HepG2 (cell line): ENCODE measurements at regions not wholly inside any gene's neighbourhood (a gene's known extent, or its start where the extent isn't known, plus 50 kb on each side); places are given as distances from the start of the nearest gene placed in this dataset.

ENCODE experiments used
- ATAC-seq: fragments of 200-7000 bp; cut with Tn5 transposase; 3 replicates; pipeline ENCODE4 v1.9.1; 2020; ENCODE audit warnings: mild to moderate bottlenecking, moderate library complexity
- BruUV-seq: library from RNA; stranded (reverse); fragments of 400-500 nt; replicated peaks from 2 replicates; lab custom pipeline; 2021; lab: Mats Ljungman, UMichigan
- CTCF ChIA-PET: fragments of 300-600 bp; formaldehyde crosslinking; extraction: SDS; loops from one replicate; lab custom pipeline; 2021; ENCODE audit warnings: low total read pairs, inconsistent platforms, low intra/inter-chr PET ratio; lab: Yijun Ruan, JAX
- POLR2A ChIA-PET: fragments of 350-600 bp; sonication (Branson Sonifier 250); formaldehyde crosslinking; loops from one replicate; lab custom pipeline; 2020; ENCODE audit warnings: antibody characterized with exemption, inconsistent platforms; lab: Yijun Ruan, JAX
- DNase-seq: peaks from one replicate; pipeline ENCODE4 v3.0.0-alpha.2; 2015; ENCODE audit warnings: low spot score
- FAIRE-seq: peaks from 3 replicates; lab custom pipeline; 2011; peaks lifted over from hg19 to GRCh38; lab: Jason Lieb, UNC
- H2AFZ ChIP-seq: one replicate; pipeline ENCODE4 v1.6.1; 2011; ENCODE audit warnings: low read length, inconsistent platforms
- H3K27ac ChIP-seq: fragments of 300-600 bp; 3 replicates; pipeline ENCODE4 v1.8.0; 2011; ENCODE audit warnings: mixed run types, mild to moderate bottlenecking, mixed read lengths, low read length, inconsistent platforms; ENCODE audit not compliant: insufficient read depth; ENCODE audit errors: extremely low read length
- H3K27me3 ChIP-seq, 2 experiments: fragments of 200-600 bp in 1 of 2; 2 replicates in 1 of 2; 3 replicates in 1 of 2; pipeline versions ENCODE4 v1.6.0 to v1.8.0; 2011; ENCODE audit warnings: low read length in 2 of 2, mild to moderate bottlenecking in 2 of 2, moderate library complexity in 2 of 2, inconsistent platforms in 1 of 2; ENCODE audit not compliant: insufficient read depth in 2 of 2, control insufficient read depth in 1 of 2
- H3K36me3 ChIP-seq, 2 experiments: fragments of 200-600 bp in 1 of 2; replicated peaks in 1 of 2; 2 replicates in 1 of 2; 3 replicates in 1 of 2; pipeline versions ENCODE4 v1.5.1 to v1.8.0; 2011; ENCODE audit warnings: low read length in 2 of 2, inconsistent platforms in 1 of 2; ENCODE audit not compliant: insufficient read depth in 2 of 2, control insufficient read depth in 1 of 2
- H3K4me1 ChIP-seq: 2 replicates; pipeline ENCODE4 v1.5.1; 2012; ENCODE audit warnings: low read length, inconsistent platforms; ENCODE audit not compliant: insufficient read depth
- H3K4me2 ChIP-seq: 2 replicates; pipeline ENCODE4 v1.6.0; 2011; ENCODE audit warnings: low read depth, low read length, inconsistent platforms
- H3K4me3 ChIP-seq, 3 experiments: fragments of 200-600 bp in 1 of 3; sonication (generic), shearing (Covaris generic) in 1 of 3; replicated peaks in 1 of 3; 2 replicates each; pipeline ENCODE4 v1.5.1; 2011 to 2016; ENCODE audit warnings: low read length in 3 of 3, inconsistent platforms in 2 of 3, low read depth in 2 of 3, mild to moderate bottlenecking in 2 of 3, control low read depth in 1 of 3, mixed read lengths in 1 of 3; ENCODE audit not compliant: insufficient read depth in 1 of 3
- H3K79me2 ChIP-seq: one replicate; pipeline ENCODE4 v1.6.1; 2011; ENCODE audit warnings: low read length, inconsistent platforms; ENCODE audit not compliant: insufficient read depth
- H3K9ac ChIP-seq: 2 replicates; pipeline ENCODE4 v1.6.0; 2011; ENCODE audit warnings: mild to moderate bottlenecking, low read depth, low read length, inconsistent platforms; ENCODE audit not compliant: insufficient read depth
- H3K9me3 ChIP-seq: 2 replicates; pipeline ENCODE4 v1.5.1; 2012; ENCODE audit warnings: mild to moderate bottlenecking, low read length
- H4K20me1 ChIP-seq: 2 replicates; pipeline ENCODE4 v1.6.0; 2011; ENCODE audit warnings: inconsistent platforms, mild to moderate bottlenecking, low read length, moderate library complexity; ENCODE audit not compliant: insufficient read depth
- BRCA1 ChIP-seq: sonication (generic); formaldehyde crosslinking; IDR thresholded peaks from 2 replicates; pipeline ENCODE4 v1.4.0; 2020; ENCODE audit warnings: missing genetic modification reagents
- CHD4 ChIP-seq: fragments of 200-600 bp; sonication (generic); IDR thresholded peaks from 2 replicates; pipeline ENCODE4 v1.7.0; 2017; ENCODE audit warnings: mild to moderate bottlenecking, low read length, borderline replicate concordance
- ELF4 ChIP-seq: sonication (generic); formaldehyde crosslinking; IDR thresholded peaks from 2 replicates; pipeline ENCODE4 v1.5.0; 2020; ENCODE audit warnings: missing genetic modification reagents, mild to moderate bottlenecking, moderate library complexity, borderline replicate concordance
- NR3C1 ChIP-seq: sonication (generic); formaldehyde crosslinking; IDR thresholded peaks from 2 replicates; pipeline ENCODE4 v1.4.0; 2020; ENCODE audit warnings: missing genetic modification reagents
- RNF219 ChIP-seq: sonication (generic); formaldehyde crosslinking; IDR thresholded peaks from 2 replicates; pipeline ENCODE4 v1.5.0; 2020; ENCODE audit warnings: mild to moderate bottlenecking, missing genetic modification reagents
- SOX5 ChIP-seq: IDR thresholded peaks from 2 replicates; pipeline ENCODE4 v1.6.1; 2016; ENCODE audit warnings: borderline replicate concordance
- SP2 ChIP-seq: sonication (generic); formaldehyde crosslinking; IDR thresholded peaks from 2 replicates; pipeline ENCODE4 v1.5.1; 2020; ENCODE audit warnings: mild to moderate bottlenecking, missing genetic modification reagents
- TFDP1 ChIP-seq: IDR thresholded peaks from 2 replicates; pipeline ENCODE4 v1.6.1; 2016; ENCODE audit warnings: missing compliant biosample characterization, missing genetic modification reagents, borderline replicate concordance
- ZIK1 ChIP-seq: sonication (generic); formaldehyde crosslinking; IDR thresholded peaks from 2 replicates; pipeline ENCODE4 v1.5.0; 2020; ENCODE audit warnings: mild to moderate bottlenecking, low read depth, missing genetic modification reagents, borderline replicate concordance
- ZNF501 ChIP-seq: sonication (generic); formaldehyde crosslinking; IDR thresholded peaks from 2 replicates; pipeline ENCODE4 v1.5.1; 2020; ENCODE audit warnings: mild to moderate bottlenecking, moderate library complexity, missing genetic modification reagents
- ZNF512B ChIP-seq: sonication (generic); formaldehyde crosslinking; IDR thresholded peaks from 2 replicates; pipeline ENCODE4 v1.5.1; 2020; ENCODE audit warnings: missing genetic modification reagents, mild to moderate bottlenecking, borderline replicate concordance
- ZNF562 ChIP-seq: sonication (generic); formaldehyde crosslinking; IDR thresholded peaks from 2 replicates; pipeline ENCODE4 v1.8.0; 2022; ENCODE audit warnings: missing genetic modification reagents, borderline replicate concordance
- ZNF660 ChIP-seq: sonication (generic); formaldehyde crosslinking; IDR thresholded peaks from 2 replicates; pipeline ENCODE4 v1.5.1; 2020; ENCODE audit warnings: mild to moderate bottlenecking, low read depth, missing genetic modification reagents, borderline replicate concordance
- ZNF766 ChIP-seq: sonication (generic); formaldehyde crosslinking; IDR thresholded peaks from 2 replicates; pipeline ENCODE4 v1.5.0; 2020; ENCODE audit warnings: missing genetic modification reagents, borderline replicate concordance
- WGBS: methylation state at CpG from one replicate; pipeline ENCODE4 v1.1.6; 2017; ENCODE audit warnings: low lambda C conversion rate; 5-methylcytosine and 5-hydroxymethylcytosine counted together
- in situ Hi-C: cut with HindIII; loops from 2 replicates; pipeline ENCODE4 v1.10.0; 2017; ENCODE audit warnings: low pct_unique_long_range_greater_than_20kb; ENCODE audit not compliant: extremely low pct_ligation_motif_present
- intact Hi-C: fragments of 100-400 bp; cut with micrococcal nuclease; formaldehyde crosslinking; loops from one replicate; pipeline ENCODE4 v1.10.0; 2022; ENCODE audit not compliant: unreplicated experiment

- CTCF ChIA-PET, result no interaction called here
- H3K9ac ChIP-seq, result no peak overlapping the region
- H3K27ac ChIP-seq, result no peak overlapping the region
- H3K27me3 ChIP-seq, result peaks cover 11 to 39% of the 10 kb centered on the region in 2 experiments; a peak in 4 of 5 replicates
- in situ Hi-C loops, result no loop called here
- intact Hi-C loops, result no loop called here
- no peaks in the 10 kb centered on the region for H3K79me2 ChIP-seq
- TF ChIP-seq ZNF501 (CRISPR knock-in tag) (no peak), BRCA1 (no peak), ZIK1 (no peak), RNF219 (CRISPR knock-in tag) (no peak), ZNF512B (CRISPR knock-in tag) (no peak), SP2 (CRISPR knock-in tag) (no peak), ZNF660 (CRISPR knock-in tag) (no peak), TFDP1 (no peak), NR3C1 (CRISPR knock-in tag) (no peak), ELF4 (no peak), ZNF766 (no peak), SOX5 (CRISPR knock-in tag) (no peak), CHD4 (no peak), ZNF562 (no peak)
- no TSS peak for BruUV-seq
- WGBS, result 54% methylated on average over 21 of the region's 21 CpGs
- H2AFZ ChIP-seq, result no peak overlapping the region
- no peaks in the 10 kb centered on the region for H3K4me1 ChIP-seq
- ATAC-seq (no peak), DNase-seq (no peak), FAIRE-seq (no peak)
- no peak overlapping the region for H3K4me3 ChIP-seq
- no peaks in the 10 kb centered on the region for H4K20me1 ChIP-seq
- H3K9me3 ChIP-seq, result peaks cover 19% of the 10 kb centered on the region
- H3K36me3 ChIP-seq, result no peaks in the 10 kb centered on the region
- POLR2A ChIA-PET, result no interaction called here
- H3K4me2 ChIP-seq, result no peak overlapping the region
Observed at GRCh38 chr2:239590995-239591915, 190.4 kb upstream of the HDAC4 start.
